Fibroblast of upper back skin (primary cell): ENCODE measurements at regions not wholly inside any gene's neighbourhood (a gene's known extent, or its start where the extent isn't known, plus 50 kb on each side); places are given as distances from the start of the nearest gene placed in this dataset.
"Not testable (repeated sequence)": the region's sequence is repeated elsewhere in the genome, so short reads cannot be mapped to it uniquely, and the experiment has no call there.

ENCODE experiments used
- DNase-seq: peaks from one replicate; pipeline ENCODE4 v3.0.0-alpha.2; 2013

DNA sequence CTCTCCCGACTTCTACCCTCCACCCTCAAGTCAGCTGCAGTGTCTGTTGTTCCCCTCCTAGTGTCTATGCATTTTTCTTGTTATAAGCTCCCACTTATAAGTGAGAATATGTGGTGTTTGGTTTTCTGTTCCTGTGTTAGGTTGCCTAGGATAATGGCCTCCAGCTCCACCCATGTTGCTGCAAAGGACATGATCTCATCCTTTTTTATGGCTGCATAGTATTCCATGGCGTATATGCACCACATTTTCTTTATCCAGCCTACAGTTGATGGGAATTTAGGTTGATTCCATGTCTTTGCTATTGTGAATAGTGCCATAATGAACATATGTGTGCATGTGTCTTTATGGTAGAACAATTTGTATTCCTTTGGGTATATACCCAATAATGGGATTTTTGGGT, 80.7 kb downstream of the SPTSSA start:
- DNase-seq: not testable (repeated sequence)

DNA sequence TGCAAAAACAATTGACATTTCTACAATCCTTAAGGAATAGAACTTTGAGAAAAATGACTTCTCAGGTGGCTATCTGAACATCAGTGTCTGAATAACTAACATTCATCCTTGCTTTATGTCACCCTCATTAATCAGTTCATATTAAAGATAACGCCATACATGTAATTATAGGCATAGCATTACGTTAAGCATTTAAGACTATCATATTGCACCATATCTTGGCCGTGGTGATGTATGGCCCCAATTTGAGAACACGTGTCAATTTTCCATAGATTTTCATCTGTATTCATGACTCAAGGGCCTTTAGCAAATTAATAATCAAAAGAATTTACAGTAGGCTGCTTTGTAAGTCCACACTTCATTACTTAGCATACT, 81.6 kb downstream of the SPTSSA start:
- DNase-seq: no peak

- peak; percentile 39 for DNase-seq
Measured at GRCh38 chr14:34379816-34380470, 82.1 kb downstream of the SPTSSA start.

DNA sequence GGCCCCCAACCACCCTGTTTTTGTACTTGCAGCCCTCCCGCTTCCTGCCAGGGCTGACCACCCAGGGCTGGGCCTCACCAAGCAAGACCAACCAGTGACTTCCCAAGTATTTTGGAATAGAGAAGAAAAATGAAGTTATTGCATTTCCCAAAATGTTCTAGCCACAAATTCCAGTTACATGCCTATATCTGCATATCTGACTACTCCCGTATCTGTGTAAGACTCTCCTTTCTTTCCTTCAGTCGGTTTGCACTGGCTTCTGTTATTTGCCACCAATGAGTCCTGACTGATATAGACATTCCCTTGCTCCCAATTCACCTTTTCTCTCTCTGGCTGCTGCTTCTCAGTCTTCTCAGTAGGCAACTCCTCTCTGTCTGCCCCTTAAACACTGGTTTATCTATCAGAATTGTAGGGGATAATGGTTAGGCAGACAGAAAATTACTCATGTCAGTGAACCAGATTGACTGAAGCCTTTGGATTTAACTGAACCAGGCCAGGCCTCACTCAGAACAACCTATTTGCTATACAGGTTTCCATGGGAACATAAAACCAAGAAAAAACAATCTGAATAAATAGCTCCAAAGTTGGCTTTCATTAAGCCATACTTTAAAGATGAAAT, 85.3 kb downstream of the SPTSSA start:
- no peak for DNase-seq

DNA sequence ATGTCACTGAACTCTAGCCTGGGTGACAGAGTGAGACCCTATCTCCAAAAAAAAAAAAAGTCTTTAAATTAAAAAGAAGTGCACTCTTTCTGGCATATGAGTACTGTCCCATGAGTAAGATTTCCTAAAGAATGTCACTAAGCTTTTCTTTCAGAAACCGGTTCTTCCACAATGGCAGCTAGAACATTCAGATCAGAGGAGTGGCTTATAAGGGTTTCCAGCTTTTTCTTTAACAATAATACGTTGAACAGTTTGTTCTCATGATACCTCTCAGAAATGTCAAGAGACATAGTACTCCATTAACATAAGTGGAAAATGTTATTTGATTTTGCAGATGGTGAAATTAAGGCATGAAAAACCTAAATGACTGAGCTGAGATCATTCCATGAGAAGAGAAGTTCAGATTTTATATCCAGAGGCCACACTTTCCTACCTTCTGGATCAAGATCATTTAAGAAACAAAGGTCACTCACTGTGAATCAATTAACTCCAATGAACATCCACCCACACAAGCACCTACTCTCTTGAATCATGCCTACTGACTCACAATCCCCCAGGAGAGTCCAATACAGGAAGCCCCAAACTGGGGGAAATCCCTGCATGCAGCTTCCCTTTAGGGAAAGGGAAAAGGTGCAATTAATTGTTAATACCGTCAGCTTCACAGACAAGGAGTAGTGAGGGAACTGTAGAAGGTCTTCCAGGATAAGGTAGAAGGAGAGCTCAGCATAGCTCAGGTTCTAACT, 86.9 kb downstream of the SPTSSA start:
- no peak for DNase-seq

- no peak for DNase-seq
Measured at GRCh38 chr14:34373191-34373590, 88.8 kb downstream of the SPTSSA start.

DNA sequence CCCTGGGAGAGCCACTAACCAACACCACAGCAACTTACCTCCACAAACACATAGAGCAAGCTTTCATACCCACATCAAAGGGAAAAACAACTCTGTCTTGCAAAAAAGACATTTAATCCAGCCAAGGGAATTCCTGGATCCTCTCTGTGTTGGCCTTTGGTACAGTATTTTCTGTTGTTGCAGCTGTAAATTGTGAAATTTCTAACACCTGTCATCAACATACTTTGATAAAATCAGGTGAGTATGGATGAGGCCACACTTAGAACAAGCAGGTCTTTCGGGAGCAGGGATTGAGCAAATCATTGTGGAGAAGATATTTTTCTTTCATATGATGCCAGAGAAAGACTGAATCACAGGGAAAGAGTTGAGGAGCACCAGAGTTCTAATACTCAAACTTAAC, 89.3 kb downstream of the SPTSSA start:
- no peak for DNase-seq

GRCh38 chr14:34369648-34370030, 92.4 kb downstream of the SPTSSA start:
- no peak for DNase-seq

GRCh38 chr14:34368971-34369647, 92.9 kb downstream of the SPTSSA start:
- DNase-seq: no peak

DNA sequence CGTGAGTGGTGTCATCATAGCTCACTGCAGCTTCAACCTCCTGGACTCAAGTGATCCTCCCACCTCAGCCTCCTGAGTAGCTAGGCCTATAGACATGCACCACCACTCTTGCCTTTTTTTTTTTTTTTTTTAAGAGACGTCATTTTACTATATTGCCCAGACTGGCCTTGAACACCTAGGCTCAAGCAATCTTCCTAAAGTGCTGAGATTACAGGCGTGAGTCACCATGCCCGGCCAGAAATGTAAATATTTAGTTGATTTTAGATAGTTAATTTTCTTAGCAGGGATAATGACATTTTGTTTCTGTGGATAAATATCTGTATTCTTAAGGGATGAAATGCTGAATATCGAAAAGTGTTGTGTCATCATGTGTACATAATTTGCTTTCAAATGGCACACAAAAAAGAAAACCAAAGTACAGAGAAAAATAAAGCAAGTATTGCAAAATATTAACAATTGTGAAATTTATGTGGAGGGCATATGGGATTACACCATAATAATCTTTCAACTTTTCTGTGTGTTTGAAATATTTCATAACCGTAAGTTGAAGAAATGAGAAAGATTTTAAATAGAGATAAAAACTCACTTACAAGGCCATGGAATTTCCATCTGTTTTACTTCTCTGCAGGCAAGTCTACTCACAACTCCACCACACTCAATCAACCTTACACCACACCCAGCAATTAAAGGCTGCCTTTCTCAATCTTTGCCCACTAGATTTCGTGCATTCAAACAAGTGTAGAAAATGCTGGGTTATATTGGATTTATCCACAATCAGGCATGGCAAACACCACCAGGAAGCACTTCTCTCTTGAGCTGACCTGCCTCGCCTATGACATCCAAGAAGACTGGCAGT, 93.7 kb downstream of the SPTSSA start:
- peak; percentile 26 for DNase-seq

DNA sequence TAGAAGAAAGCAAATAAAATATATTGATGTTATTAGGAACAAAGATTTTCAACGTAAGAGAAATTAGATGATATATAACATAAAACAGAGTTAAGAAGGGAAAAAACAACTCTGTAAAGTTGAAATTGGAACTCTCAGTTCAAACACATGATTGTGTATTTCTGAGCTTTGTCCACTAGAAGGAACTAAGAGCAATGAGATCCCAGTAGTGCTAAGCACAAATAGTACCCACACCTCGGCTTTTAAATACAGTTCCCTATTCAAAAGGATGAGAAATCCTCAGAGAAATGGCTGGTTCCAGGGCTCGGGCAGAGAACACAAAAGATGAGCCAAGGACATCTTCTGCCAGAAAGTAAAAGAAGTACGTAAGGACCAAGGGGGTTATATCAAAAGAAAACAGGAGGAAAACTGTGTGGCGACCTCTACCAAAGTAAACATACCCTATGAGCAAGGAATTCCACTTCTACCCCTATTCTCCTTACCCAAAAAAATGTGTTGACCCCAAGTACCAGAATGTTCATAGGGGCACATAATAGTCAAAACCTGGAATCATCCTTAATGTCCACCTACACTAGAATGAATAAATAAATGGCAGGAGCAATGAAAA, 96.6 kb downstream of the SPTSSA start:
- DNase-seq: no peak

- DNase-seq: no peak
Measured at GRCh38 chr14:34364201-34364600, 97.8 kb downstream of the SPTSSA start.

GRCh38 chr14:34363733-34364134, 98.3 kb downstream of the SPTSSA start:
- DNase-seq: no peak

- no peak for DNase-seq
Measured at GRCh38 chr14:34362641-34363251, 99.3 kb downstream of the SPTSSA start.

DNA sequence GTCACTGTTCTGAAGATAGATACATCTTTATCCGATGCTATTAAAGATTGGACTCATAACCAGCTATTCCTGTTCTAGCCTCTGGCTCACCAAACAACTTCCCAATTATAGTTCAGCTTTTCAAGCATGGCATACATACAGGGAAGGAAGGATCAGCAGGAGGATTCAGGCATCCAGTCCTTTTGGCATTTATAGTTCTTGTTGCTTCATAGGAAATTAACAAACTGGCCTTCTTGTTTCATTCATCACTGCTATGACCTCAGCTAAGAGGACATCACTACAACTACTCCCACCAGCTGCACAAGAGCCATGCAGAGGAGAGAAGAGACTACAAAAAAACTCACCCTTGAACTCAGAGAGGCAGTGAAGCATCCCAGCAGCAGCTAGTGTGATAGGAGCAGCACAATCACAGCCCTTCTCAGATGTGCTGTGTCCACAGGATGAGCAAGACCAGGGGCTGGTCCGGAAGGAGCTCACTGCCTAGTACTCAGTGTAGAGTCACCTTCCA, 100.5 kb downstream of the SPTSSA start:
- no peak for DNase-seq

DNA sequence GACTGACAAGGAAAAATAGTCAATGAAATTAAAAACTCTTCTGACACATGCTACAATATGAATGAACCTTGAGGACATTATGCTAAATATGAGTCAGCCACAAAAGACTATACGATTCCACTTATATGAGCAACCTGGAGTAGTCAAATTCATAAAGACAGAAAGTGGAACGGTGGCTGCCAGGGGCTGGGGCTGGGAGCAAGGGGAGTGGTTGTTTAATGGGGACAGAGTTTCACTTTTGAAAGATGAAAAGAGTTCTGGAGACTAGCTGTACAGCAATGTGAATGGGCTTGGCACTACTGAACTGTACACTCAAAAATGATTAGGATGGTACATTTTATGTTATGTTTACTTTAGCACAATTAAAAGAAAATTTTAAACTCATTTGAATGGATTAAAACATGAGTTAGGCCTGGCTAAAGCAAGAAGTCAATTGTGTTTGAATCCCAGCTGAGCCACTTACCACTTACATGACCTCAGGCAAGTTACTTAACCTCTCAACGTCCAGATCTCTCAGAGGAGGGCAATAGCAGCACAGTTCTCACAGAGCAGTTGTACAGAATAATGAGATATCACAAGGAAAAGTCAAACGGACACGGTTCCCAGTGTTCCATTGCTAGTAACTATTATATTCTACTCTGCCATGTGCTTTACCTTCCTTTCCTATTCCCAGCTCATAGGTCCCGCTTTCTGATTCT, 102.5 kb downstream of the SPTSSA start:
- no peak for DNase-seq

GRCh38 chr14:34356264-34356654, 105.8 kb downstream of the SPTSSA start:
- no peak for DNase-seq

- DNase-seq: peak; percentile 75
Measured at GRCh38 chr14:34355584-34356263, 106.3 kb downstream of the SPTSSA start.

- DNase-seq: peak; percentile 35
Measured at GRCh38 chr14:34354556-34354955, 107.5 kb downstream of the SPTSSA start.

DNA sequence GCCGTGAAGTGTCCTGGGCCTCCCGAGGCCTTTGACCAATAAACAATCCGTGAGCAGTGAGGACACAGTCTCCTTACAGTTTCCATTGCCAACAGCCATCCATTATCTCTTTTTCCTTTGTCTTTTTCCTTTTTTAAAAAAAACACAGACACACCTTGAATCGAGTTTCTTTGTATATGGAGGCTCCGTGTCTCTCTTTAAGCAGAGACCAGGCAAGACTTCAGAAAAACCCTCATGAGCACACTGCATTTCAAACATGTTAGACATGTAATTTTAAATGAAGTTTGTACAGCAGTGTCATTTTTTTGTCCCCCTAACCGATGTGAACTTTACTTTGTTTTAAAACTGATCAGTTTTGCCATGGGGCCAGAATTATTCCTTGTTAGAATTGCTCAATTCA, 111.1 kb downstream of the SPTSSA start:
- DNase-seq: no peak
